Retinal pigment epithelial cell (primary cell): ENCODE measurements at regions not wholly inside any gene's neighbourhood (a gene's known extent, or its start where the extent isn't known, plus 50 kb on each side); places are given as distances from the start of the nearest gene placed in this dataset.

Source experiments
- DNase-seq: peaks from one replicate; pipeline ENCODE4 v3.0.0-alpha.2; 2010; ENCODE audit warnings: low read depth
- H3K4me3 ChIP-seq: 2 replicates; pipeline ENCODE4 v1.5.1; 2011; ENCODE audit warnings: mild to moderate bottlenecking, low read length, control low read depth, moderate library complexity
- TF ChIP-seq, protein P1 (sequence below): conservative IDR thresholded peaks from 2 replicates; pipeline ENCODE4 v1.5.1; 2011; ENCODE audit warnings: low read depth, low read length, control low read depth, inconsistent platforms

DNA sequence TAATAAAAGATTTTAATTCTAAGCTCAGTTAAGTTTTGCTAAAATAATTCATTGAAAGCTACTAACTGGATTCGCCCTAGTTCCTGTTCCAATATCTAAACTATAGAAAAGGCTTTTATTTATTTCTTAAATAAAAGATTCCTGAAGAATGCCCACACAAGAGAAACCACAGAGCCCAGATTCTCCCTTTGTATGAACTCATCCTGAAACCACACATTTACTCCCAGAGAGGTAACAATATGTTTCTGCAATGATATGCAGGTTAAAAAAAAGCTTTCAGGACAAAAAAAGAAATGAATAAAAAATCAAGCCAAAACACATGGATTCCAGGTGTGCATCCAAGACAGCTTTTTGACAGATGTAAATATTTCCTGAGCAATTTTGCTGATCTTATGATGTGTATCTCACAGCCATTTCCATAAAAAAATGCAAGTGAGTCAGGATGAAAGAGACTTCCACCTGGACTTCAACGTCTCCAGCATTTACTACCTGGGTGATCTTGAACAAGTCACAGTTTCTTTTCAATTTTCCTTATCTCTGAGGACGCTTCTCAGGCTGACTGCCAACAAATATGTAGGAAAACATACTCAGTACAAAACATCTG lies 234.4 kb upstream of the FAT1 start:
- TF ChIP-seq, protein P1, sequence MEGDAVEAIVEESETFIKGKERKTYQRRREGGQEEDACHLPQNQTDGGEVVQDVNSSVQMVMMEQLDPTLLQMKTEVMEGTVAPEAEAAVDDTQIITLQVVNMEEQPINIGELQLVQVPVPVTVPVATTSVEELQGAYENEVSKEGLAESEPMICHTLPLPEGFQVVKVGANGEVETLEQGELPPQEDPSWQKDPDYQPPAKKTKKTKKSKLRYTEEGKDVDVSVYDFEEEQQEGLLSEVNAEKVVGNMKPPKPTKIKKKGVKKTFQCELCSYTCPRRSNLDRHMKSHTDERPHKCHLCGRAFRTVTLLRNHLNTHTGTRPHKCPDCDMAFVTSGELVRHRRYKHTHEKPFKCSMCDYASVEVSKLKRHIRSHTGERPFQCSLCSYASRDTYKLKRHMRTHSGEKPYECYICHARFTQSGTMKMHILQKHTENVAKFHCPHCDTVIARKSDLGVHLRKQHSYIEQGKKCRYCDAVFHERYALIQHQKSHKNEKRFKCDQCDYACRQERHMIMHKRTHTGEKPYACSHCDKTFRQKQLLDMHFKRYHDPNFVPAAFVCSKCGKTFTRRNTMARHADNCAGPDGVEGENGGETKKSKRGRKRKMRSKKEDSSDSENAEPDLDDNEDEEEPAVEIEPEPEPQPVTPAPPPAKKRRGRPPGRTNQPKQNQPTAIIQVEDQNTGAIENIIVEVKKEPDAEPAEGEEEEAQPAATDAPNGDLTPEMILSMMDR: no peak
- H3K4me3 ChIP-seq: no peak overlapping the region
- DNase-seq: no peak

DNA sequence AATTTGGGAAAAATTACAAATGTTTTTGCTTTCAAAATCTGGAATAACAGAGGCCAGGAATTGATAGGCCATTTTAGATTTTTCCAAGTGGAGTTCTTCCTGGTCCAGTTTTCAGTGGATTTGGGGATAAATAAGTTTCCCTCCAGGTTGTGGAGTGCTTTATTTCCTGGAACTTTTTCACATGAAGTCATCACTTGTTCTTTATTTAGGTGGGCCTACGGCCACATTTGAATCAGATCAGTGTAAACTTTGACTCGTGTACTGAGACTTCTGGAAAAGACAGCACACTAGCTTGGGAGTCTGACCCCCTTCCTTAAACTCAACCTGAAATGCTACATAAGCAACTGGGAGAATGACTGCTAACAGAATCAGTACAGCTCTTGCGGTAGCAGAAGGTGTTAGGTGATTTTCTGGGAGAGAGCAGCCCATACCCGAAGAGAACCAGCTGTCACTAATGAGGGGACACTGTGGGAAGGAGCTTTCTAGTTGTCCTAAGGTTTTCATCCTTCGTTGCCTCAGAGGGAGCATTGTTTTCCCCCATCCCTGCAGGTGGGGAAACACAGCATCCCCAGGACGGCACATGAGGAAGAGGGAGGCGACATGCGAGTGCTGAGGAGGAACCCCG lies 235.2 kb upstream of the FAT1 start:
- DNase-seq: no peak
- TF ChIP-seq, protein P1: no peak

DNA sequence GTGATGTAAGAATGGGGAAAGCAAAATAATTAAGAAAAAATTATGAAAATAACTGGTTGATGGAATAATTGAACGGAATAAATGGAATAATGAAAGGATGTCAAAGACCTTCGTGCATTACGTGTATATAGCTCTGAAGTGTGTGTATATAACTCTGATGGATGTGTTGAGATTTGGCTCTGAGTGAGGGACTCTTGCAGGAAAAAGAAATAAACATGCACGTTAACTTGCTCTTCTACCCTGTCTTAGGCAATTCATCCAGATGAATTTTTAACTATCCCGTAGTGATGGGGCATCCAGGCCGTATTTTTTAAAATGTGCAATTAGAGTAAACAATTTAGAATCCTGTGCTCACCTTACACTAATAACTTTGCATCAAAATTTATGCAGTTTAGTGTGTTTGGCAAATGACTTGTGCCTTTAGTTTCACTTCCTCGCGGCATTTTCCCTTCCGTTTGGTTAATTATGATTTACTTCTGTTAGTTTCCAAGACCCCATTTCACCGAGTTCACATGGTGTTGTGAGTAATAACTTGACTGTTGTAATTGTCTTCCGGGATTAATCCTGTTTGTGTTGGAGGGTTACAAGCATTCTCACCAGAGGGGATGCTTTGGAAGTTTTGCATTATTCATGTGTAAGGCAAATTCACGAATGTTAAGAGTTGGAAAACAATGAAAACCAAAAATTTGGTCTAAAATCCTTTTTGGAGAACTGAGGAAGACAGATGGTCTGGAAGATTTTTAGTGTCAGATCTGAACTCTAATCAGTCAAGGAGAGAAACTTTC lies 256.5 kb upstream of the FAT1 start:
- H3K4me3 ChIP-seq: no peak overlapping the region
- no peak for DNase-seq
- TF ChIP-seq, protein P1: no peak

More for the DNA sequence above, 235.2 kb upstream of the FAT1 start:
- H3K4me3 ChIP-seq: no peak overlapping the region

DNA sequence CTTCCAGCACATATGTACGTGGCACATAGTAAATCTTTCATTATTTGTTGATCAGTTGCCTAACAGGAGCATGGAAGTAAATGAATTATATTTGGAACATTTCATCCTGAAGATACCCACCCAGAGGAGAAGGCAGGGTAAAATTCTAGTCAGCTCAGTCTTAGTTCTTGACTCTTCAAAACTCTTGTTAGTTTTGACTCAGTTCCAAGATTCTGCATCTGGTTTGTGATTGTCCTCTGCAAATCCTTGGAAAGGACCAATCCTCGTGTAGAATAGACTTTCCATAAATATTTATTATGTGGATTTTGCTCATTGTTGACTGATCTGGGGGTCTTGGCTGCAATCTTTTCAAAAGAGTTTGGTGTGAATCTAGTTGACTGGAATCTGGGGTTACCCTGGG lies 257.5 kb upstream of the FAT1 start:
- H3K4me3 ChIP-seq: no peak overlapping the region
- DNase-seq: no peak
- TF ChIP-seq, protein P1: no peak

DNA sequence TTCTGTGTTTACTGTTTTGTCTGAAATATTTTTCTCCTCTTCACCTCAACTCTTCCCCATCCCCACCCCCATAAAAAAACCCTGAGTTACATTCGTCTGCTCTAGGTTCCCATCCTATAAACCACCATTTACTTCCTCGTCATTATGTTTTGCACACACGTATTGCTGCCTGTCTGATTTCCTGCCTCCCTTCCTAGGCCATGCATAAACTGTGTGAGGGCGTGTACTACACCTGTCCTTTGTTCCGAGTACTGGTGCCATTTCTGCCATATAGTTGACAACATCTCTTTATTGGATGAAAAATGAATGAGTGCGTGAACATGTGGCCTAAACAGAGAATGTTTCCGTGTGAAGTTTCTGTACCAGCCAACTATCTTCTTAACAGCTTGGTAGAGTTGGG lies 258.5 kb upstream of the FAT1 start:
- no peak for DNase-seq
- no peak overlapping the region for H3K4me3 ChIP-seq
- TF ChIP-seq, protein P1: no peak

DNA sequence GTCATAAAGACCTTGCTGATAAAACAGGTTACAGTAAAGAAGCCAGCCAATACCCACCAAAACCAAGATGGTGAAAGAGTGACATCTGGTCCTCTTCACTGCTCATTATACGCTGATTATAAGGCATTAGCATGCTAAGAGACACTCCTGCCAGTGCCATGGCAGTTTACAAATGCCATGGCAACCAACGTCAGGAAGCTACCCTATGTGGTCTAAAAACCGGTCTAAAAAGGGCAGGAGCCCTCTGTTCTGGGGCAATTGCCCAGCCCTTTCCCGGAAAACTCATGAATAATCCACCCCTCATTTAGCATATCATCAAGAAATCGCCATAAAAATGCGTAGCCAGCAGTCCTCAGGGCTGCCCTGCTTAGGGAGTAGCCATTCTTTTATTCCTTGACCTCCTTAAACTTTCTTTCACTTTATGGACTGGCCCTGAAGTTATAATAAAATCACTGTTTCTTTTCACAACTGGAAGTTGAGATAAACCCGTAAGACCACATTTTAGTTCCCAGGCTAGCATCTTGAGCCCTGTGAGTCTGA lies 260.5 kb upstream of the FAT1 start:
- DNase-seq: no peak
- no peak overlapping the region for H3K4me3 ChIP-seq
- TF ChIP-seq, protein P1: no peak
